HFFc6 (cell line): ENCODE measurements at regions not wholly inside any gene's neighbourhood (a gene's known extent, or its start where the extent isn't known, plus 50 kb on each side); places are given as distances from the start of the nearest gene placed in this dataset.

Experiments used
- DNase-seq: peaks from one replicate; pipeline ENCODE4 v3.0.0-alpha.2; 2018
- H3K27ac Mint-ChIP-seq: 2 replicates; pipeline ENCODE4 v1.8.0; 2020; ENCODE audit warnings: mild to moderate bottlenecking, mixed read lengths
- H3K27me3 Mint-ChIP-seq: 2 replicates; pipeline ENCODE4 v1.8.0; 2021; ENCODE audit warnings: mild to moderate bottlenecking, moderate library complexity, mixed read lengths; ENCODE audit not compliant: insufficient read depth
- H3K36me3 Mint-ChIP-seq: 2 replicates; pipeline ENCODE4 v1.8.0; 2021; ENCODE audit warnings: low read depth, mixed read lengths
- H3K4me1 Mint-ChIP-seq: 2 replicates; pipeline ENCODE4 v1.8.0; 2020; ENCODE audit warnings: low read depth, mixed read lengths
- H3K4me3 Mint-ChIP-seq: 2 replicates; pipeline ENCODE4 v1.8.0; 2020; ENCODE audit warnings: mild to moderate bottlenecking, moderate library complexity, mixed read lengths
- H3K9me3 Mint-ChIP-seq: 2 replicates; pipeline ENCODE4 v1.8.0; 2020; ENCODE audit warnings: mild to moderate bottlenecking, mixed read lengths
- CTCF ChIP-seq: fragments of 200-600 bp; sonication (generic); IDR thresholded peaks from 2 replicates; pipeline ENCODE4 v1.5.0; 2021; ENCODE audit warnings: antibody characterized with exemption, mild to moderate bottlenecking

GRCh38 chr6:99814230-99814928 lies 179.6 kb downstream of the MCHR2 start:
- Mint-ChIP-seq H3K27ac (no peak overlapping the region), H3K4me1 (no peaks in the 10 kb centered on the region), H3K4me3 (no peak overlapping the region), H3K9me3 (no peaks in the 10 kb centered on the region), H3K36me3 (no peaks in the 10 kb centered on the region), H3K27me3 (peaks cover 8% of the 10 kb centered on the region)
- TF ChIP-seq CTCF, result no peak
- DNase-seq, result no peak

GRCh38 chr6:99816795-99817194 lies 177.2 kb downstream of the MCHR2 start:
- DNase-seq, result no peak
- TF ChIP-seq CTCF, result no peak
- no peaks in the 10 kb centered on the region for H3K36me3 Mint-ChIP-seq
- H3K4me1 Mint-ChIP-seq, result no peaks in the 10 kb centered on the region
- H3K27ac Mint-ChIP-seq, result no peak overlapping the region
- no peaks in the 10 kb centered on the region for H3K9me3 Mint-ChIP-seq
- H3K27me3 Mint-ChIP-seq, result peaks cover 13% of the 10 kb centered on the region
- no peak overlapping the region for H3K4me3 Mint-ChIP-seq

- no peaks in the 10 kb centered on the region for H3K36me3 Mint-ChIP-seq
- H3K27ac Mint-ChIP-seq, result no peak overlapping the region
- H3K27me3 Mint-ChIP-seq, result peaks cover 13% of the 10 kb centered on the region
- TF ChIP-seq CTCF, result no peak
- H3K4me3 Mint-ChIP-seq, result no peak overlapping the region
- peaks cover 10% of the 10 kb centered on the region for H3K4me1 Mint-ChIP-seq
- H3K9me3 Mint-ChIP-seq, result no peaks in the 10 kb centered on the region
- DNase-seq, result no peak
Measured at GRCh38 chr6:99818161-99818560, 175.9 kb downstream of the MCHR2 start.

GRCh38 chr6:99819853-99820252 lies 174.2 kb downstream of the MCHR2 start:
- no peak for DNase-seq
- no peaks in the 10 kb centered on the region for H3K9me3 Mint-ChIP-seq
- no peak overlapping the region for H3K4me3 Mint-ChIP-seq
- no peak for TF ChIP-seq CTCF
- peaks cover 13% of the 10 kb centered on the region for H3K4me1 Mint-ChIP-seq
- H3K36me3 Mint-ChIP-seq, result no peaks in the 10 kb centered on the region
- peaks cover 13% of the 10 kb centered on the region for H3K27me3 Mint-ChIP-seq
- H3K27ac Mint-ChIP-seq, result no peak overlapping the region

- Mint-ChIP-seq H3K9me3 (peaks cover under 1% of the 10 kb centered on the region; the same call in 1 of the 2 replicates), H3K27ac (no peak overlapping the region), H3K4me3 (no peak overlapping the region), H3K27me3 (peaks cover 13% of the 10 kb centered on the region), H3K36me3 (no peaks in the 10 kb centered on the region), H3K4me1 (peaks cover 13% of the 10 kb centered on the region)
- no peak for TF ChIP-seq CTCF
- DNase-seq, result no peak
Measured at GRCh38 chr6:99821164-99821563, 172.9 kb downstream of the MCHR2 start.
